H9 (cell line): ENCODE measurements at regions not wholly inside any gene's neighbourhood (a gene's known extent, or its start where the extent isn't known, plus 50 kb on each side); places are given as distances from the start of the nearest gene placed in this dataset.

Experiments
- DNase-seq: peaks from one replicate; pipeline ENCODE4 v3.0.0-alpha.2; 2017
- H2AFZ ChIP-seq: one replicate; pipeline ENCODE4 v1.6.1; 2013; ENCODE audit warnings: mild to moderate bottlenecking, low read length, control low read depth, moderate library complexity
- H2AK5ac ChIP-seq: 2 replicates; pipeline ENCODE4 v1.6.1; 2013; ENCODE audit warnings: low read length, control low read depth, mixed read lengths; ENCODE audit not compliant: insufficient read length
- H2BK120ac ChIP-seq: one replicate; pipeline ENCODE4 v1.6.1; 2013; ENCODE audit warnings: low read depth, mild to moderate bottlenecking, low read length, control low read depth, inconsistent platforms; ENCODE audit not compliant: poor library complexity, severe bottlenecking
- H2BK12ac ChIP-seq: 2 replicates; pipeline ENCODE4 v1.6.1; 2013; ENCODE audit warnings: low read length, control low read depth, mixed read lengths, low read depth; ENCODE audit not compliant: insufficient read length
- H2BK15ac ChIP-seq: 2 replicates; pipeline ENCODE4 v1.6.1; 2013; ENCODE audit warnings: low read depth, low read length, control low read depth
- H2BK20ac ChIP-seq: one replicate; pipeline ENCODE4 v1.6.1; 2013; ENCODE audit warnings: low read depth, mild to moderate bottlenecking, low read length, control low read depth, inconsistent platforms; ENCODE audit not compliant: poor library complexity, severe bottlenecking
- H2BK5ac ChIP-seq: 2 replicates; pipeline ENCODE4 v1.6.1; 2013; ENCODE audit warnings: low read length, control low read depth, mixed read lengths; ENCODE audit not compliant: insufficient read length
- H3K14ac ChIP-seq: 2 replicates; pipeline ENCODE4 v1.6.1; 2013; ENCODE audit warnings: low read length, control low read depth; ENCODE audit not compliant: insufficient read depth
- H3K18ac ChIP-seq: 2 replicates; pipeline ENCODE4 v1.6.1; 2013; ENCODE audit warnings: low read depth, mild to moderate bottlenecking, mixed read lengths, low read length, control low read depth; ENCODE audit not compliant: insufficient read length
- H3K23ac ChIP-seq: 2 replicates; pipeline ENCODE4 v1.6.1; 2013; ENCODE audit warnings: low read length, control low read depth, mixed read lengths, low read depth; ENCODE audit not compliant: insufficient read length
- H3K23me2 ChIP-seq: 2 replicates; pipeline ENCODE4 v1.6.1; 2013; ENCODE audit warnings: low read depth, mild to moderate bottlenecking, mixed read lengths, low read length, control low read depth; ENCODE audit not compliant: insufficient read length, poor library complexity, severe bottlenecking
- H3K27ac ChIP-seq: 2 replicates; pipeline ENCODE4 v1.5.1; 2013; ENCODE audit warnings: low read length, control low read depth, mixed read lengths, low read depth; ENCODE audit not compliant: insufficient read length
- H3K27me3 ChIP-seq: 2 replicates; pipeline ENCODE4 v1.6.1; 2013; ENCODE audit warnings: low read length, control low read depth, inconsistent platforms; ENCODE audit not compliant: insufficient read depth
- H3K4ac ChIP-seq: 2 replicates; pipeline ENCODE4 v1.6.1; 2013; ENCODE audit warnings: low read depth, mild to moderate bottlenecking, control low read depth, inconsistent platforms, low read length, moderate library complexity
- H3K4me1 ChIP-seq: 2 replicates; pipeline ENCODE4 v1.6.1; 2013; ENCODE audit warnings: low read length, control low read depth, inconsistent platforms; ENCODE audit not compliant: insufficient read depth
- H3K4me2 ChIP-seq: 2 replicates; pipeline ENCODE4 v1.6.1; 2013; ENCODE audit warnings: low read length, control low read depth, mixed read lengths; ENCODE audit not compliant: insufficient read length, insufficient read depth
- H3K56ac ChIP-seq: 2 replicates; pipeline ENCODE4 v1.6.1; 2013; ENCODE audit warnings: low read depth, mild to moderate bottlenecking, mixed read lengths, low read length, control low read depth; ENCODE audit not compliant: insufficient read length
- H3K79me1 ChIP-seq: 2 replicates; pipeline ENCODE4 v1.6.1; 2013; ENCODE audit warnings: low read depth, mild to moderate bottlenecking, moderate library complexity, low read length, control low read depth, inconsistent platforms; ENCODE audit not compliant: insufficient read depth, poor library complexity, severe bottlenecking
- H3K79me2 ChIP-seq: 2 replicates; pipeline ENCODE4 v1.6.1; 2013; ENCODE audit warnings: low read length, control low read depth, inconsistent platforms; ENCODE audit not compliant: insufficient read depth
- H3K9ac ChIP-seq: 2 replicates; pipeline ENCODE4 v1.6.1; 2013; ENCODE audit warnings: low read length, control low read depth, mixed read lengths; ENCODE audit not compliant: insufficient read length; ENCODE audit errors: extremely low read depth
- H3K9me3 ChIP-seq: one replicate; pipeline ENCODE4 v1.6.1; 2013; ENCODE audit warnings: low read depth, low read length, inconsistent platforms; ENCODE audit not compliant: control insufficient read depth
- H3T11ph ChIP-seq: one replicate; pipeline ENCODE4 v1.6.1; 2013; ENCODE audit warnings: mild to moderate bottlenecking, low read length, control low read depth, inconsistent platforms
- H4K20me1 ChIP-seq: one replicate; pipeline ENCODE4 v1.6.1; 2013; ENCODE audit not compliant: control insufficient read depth, insufficient read length, insufficient read depth
- H4K5ac ChIP-seq: 2 replicates; pipeline ENCODE4 v1.6.1; 2013; ENCODE audit warnings: low read depth, mild to moderate bottlenecking, mixed read lengths, low read length, control low read depth; ENCODE audit not compliant: insufficient read length
- H4K8ac ChIP-seq: replicated peaks from 2 replicates; pipeline ENCODE4 v1.6.1; 2013; ENCODE audit warnings: low read length, control low read depth, mixed read lengths, low read depth; ENCODE audit not compliant: insufficient read length
- H4K91ac ChIP-seq: 2 replicates; pipeline ENCODE4 v1.6.1; 2013; ENCODE audit warnings: low read depth, mild to moderate bottlenecking, moderate library complexity, mixed read lengths, low read length, control low read depth; ENCODE audit not compliant: insufficient read length
- H3K27ac Mint-ChIP-seq, 3 experiments: 2 replicates in 2 of 3; 3 replicates in 1 of 3; pipeline ENCODE4 v1.8.0; 2020 to 2021; ENCODE audit warnings: mixed read lengths in 3 of 3, mild to moderate bottlenecking in 1 of 3, moderate library complexity in 1 of 3
- H3K27me3 Mint-ChIP-seq: 2 replicates; pipeline ENCODE4 v1.8.0; 2021; ENCODE audit warnings: low read depth, mild to moderate bottlenecking, moderate library complexity, mixed read lengths
- H3K36me3 Mint-ChIP-seq, 3 experiments: 2 replicates in 2 of 3; 3 replicates in 1 of 3; pipeline ENCODE4 v1.8.0; 2020 to 2021; ENCODE audit warnings: low read depth in 3 of 3, mixed read lengths in 3 of 3; ENCODE audit not compliant: insufficient read depth in 1 of 3
- H3K4me1 Mint-ChIP-seq, 2 experiments: 2 replicates each; pipeline ENCODE4 v1.8.0; 2020; ENCODE audit warnings: mixed read lengths in 2 of 2
- H3K4me3 Mint-ChIP-seq, 2 experiments: 2 replicates in 1 of 2; 3 replicates in 1 of 2; pipeline ENCODE4 v1.8.0; 2020 to 2021; ENCODE audit warnings: mild to moderate bottlenecking in 2 of 2, mixed read lengths in 2 of 2, moderate library complexity in 1 of 2
- H3K9me3 Mint-ChIP-seq, 2 experiments: 2 replicates in 1 of 2; 3 replicates in 1 of 2; pipeline ENCODE4 v1.8.0; 2020; ENCODE audit warnings: mild to moderate bottlenecking in 2 of 2, mixed read lengths in 2 of 2, moderate library complexity in 1 of 2
- CTCF ChIP-seq: fragments of 200-600 bp; sonication (generic); conservative IDR thresholded peaks from 3 replicates; pipeline ENCODE4 v1.8.0; 2021; ENCODE audit warnings: antibody characterized with exemption, mild to moderate bottlenecking
- WGBS: extraction: QIAGEN DNeasy Blood & Tissue Kit; methylation state at CpG from one replicate; pipeline ENCODE4 v1.1.7; 2013; ENCODE audit warnings: missing lambda C conversion rate, low lambda C conversion rate, mixed read lengths; ENCODE audit not compliant: insufficient read length; ENCODE audit errors: extremely low coverage; 5-methylcytosine and 5-hydroxymethylcytosine counted together

GRCh38 chr5:173501271-173501670, 115.2 kb downstream of the BOD1 start:
- Histone ChIP-seq H3K27me3 (no peaks in the 10 kb centered on the region), H3K23ac (no peak overlapping the region), H2AFZ (no peak overlapping the region), H3K23me2 (peaks cover 4% of the 10 kb centered on the region), H3K4me2 (no peak overlapping the region), H3K4ac (no peak overlapping the region), H2AK5ac (no peak overlapping the region), H4K5ac (no peak overlapping the region), H3K14ac (no peak overlapping the region), H3K79me1 (no peaks in the 10 kb centered on the region), H3K9ac (no peak overlapping the region), H3K27ac (no peak overlapping the region), H2BK12ac (no peak overlapping the region), H4K91ac (no peak overlapping the region), H3K79me2 (no peaks in the 10 kb centered on the region), H2BK15ac (no peak overlapping the region), H3K9me3 (no peaks in the 10 kb centered on the region), H2BK20ac (no peak overlapping the region), H2BK5ac (no peak overlapping the region), H3K4me1 (peaks cover 2% of the 10 kb centered on the region; the same call in 1 of the 2 replicates), H3K18ac (no peak overlapping the region), H2BK120ac (no peak overlapping the region), H3T11ph (no peak overlapping the region), H4K8ac (no peak overlapping the region), H3K56ac (no peak overlapping the region), H4K20me1 (no peaks in the 10 kb centered on the region)
- DNase-seq = no peak
- H3K27me3 Mint-ChIP-seq = peaks cover 6% of the 10 kb centered on the region
- TF ChIP-seq CTCF = no peak
- no CpG with 5 or more reads among the region's 8 CpGs for WGBS
- H3K4me1 Mint-ChIP-seq = peaks cover 10% of the 10 kb centered on the region in 2 experiments
- H3K4me3 Mint-ChIP-seq = no peak overlapping the region
- no peaks in the 10 kb centered on the region for H3K36me3 Mint-ChIP-seq
- H3K27ac Mint-ChIP-seq = no peak overlapping the region
- H3K9me3 Mint-ChIP-seq = peaks cover 4 to 6% of the 10 kb centered on the region in 2 experiments; a peak in 4 of 5 replicates
